ENCODE measurements at regions not wholly inside any gene's neighbourhood (a gene's known extent, or its start where the extent isn't known, plus 50 kb on each side); places are given as distances from the start of the nearest gene placed in this dataset.

DNA sequence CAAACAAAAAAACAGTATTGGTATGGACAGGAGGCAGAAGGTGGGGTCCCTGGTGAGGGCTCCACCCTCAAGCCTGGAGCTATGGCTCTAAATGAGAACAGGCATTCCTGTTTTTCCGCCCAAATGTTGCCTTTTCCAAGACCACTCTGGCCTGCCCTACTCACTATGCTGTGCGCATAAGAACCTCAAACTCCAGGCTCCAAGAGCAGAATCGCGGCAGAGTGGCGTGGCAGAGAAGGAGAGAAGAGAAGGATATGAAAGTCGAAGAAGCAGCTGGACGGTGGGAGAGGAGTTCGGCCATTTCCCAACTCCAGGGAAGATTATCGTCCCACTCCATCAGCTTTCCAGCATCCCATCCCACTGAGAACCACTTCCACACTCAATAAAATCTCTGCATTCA, 207.8 kb downstream of the FAT4 start:
- TF ChIP-seq, protein P1, sequence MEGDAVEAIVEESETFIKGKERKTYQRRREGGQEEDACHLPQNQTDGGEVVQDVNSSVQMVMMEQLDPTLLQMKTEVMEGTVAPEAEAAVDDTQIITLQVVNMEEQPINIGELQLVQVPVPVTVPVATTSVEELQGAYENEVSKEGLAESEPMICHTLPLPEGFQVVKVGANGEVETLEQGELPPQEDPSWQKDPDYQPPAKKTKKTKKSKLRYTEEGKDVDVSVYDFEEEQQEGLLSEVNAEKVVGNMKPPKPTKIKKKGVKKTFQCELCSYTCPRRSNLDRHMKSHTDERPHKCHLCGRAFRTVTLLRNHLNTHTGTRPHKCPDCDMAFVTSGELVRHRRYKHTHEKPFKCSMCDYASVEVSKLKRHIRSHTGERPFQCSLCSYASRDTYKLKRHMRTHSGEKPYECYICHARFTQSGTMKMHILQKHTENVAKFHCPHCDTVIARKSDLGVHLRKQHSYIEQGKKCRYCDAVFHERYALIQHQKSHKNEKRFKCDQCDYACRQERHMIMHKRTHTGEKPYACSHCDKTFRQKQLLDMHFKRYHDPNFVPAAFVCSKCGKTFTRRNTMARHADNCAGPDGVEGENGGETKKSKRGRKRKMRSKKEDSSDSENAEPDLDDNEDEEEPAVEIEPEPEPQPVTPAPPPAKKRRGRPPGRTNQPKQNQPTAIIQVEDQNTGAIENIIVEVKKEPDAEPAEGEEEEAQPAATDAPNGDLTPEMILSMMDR (IDR thresholded peaks at IDR 0.05; ENCODE audit: low read depth, low read length), result no peak
- no peak overlapping the region for H3K4me3 ChIP-seq (ENCODE audit: low read depth, low read length)
- H3K9me3 ChIP-seq (ENCODE audit: severe bottlenecking), result no peaks in the 10 kb centered on the region
- H3K27me3 ChIP-seq (ENCODE audit: insufficient read depth, low read depth, severe bottlenecking), result no peaks in the 10 kb centered on the region
- no peak overlapping the region for H3K27ac ChIP-seq
- no peaks in the 10 kb centered on the region for H3K36me3 ChIP-seq
- DNase-seq, result no peak

DNA sequence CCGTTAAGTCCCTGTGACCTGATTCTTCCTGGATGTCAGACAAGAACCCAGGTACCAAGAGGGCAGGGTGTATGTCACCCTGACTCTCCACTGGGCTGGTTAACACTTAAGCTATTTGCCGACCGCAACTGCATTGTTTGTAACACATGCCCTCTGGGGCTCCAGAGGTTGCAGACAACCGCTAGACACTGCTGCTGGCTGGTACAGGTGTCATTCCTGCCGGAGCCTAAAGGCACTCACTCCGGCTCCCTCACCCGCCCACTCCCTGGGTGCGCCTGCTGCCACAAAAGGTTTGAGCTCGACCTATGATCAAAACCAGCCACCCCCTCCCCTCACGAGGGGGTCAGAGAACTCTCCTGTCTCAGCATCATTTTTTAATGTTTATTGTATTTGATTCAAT, 208.2 kb downstream of the FAT4 start:
- H3K9me3 ChIP-seq (ENCODE audit: severe bottlenecking), result no peaks in the 10 kb centered on the region
- no peaks in the 10 kb centered on the region for H3K27me3 ChIP-seq (ENCODE audit: insufficient read depth, low read depth, severe bottlenecking)
- DNase-seq, result no peak
- H3K36me3 ChIP-seq, result no peaks in the 10 kb centered on the region
- TF ChIP-seq, protein P1 (IDR thresholded peaks at IDR 0.05; ENCODE audit: low read depth, low read length), result no peak
- no peak overlapping the region for H3K27ac ChIP-seq
- H3K4me3 ChIP-seq (ENCODE audit: low read depth, low read length), result no peak overlapping the region

DNA sequence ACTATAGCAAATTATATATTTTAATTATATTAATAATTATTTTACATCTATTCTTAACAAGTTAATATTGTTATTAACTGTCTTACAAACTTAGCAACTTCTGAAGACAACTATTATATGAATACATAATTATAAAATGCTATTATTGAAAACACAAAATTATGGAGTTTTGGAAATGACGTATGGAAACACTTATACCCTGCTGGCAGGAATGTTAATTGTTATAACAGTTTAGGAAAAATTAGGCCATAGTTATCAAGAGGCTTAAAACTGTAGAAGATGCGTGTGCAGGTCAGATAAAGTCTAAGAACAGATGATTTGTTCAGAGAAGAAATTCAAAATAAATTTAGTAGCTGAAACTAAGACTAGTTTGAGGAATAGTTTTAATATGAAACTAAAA, 211.7 kb downstream of the FAT4 start:
- Histone ChIP-seq H3K36me3 (no peaks in the 10 kb centered on the region), H3K9me3 (ENCODE audit: severe bottlenecking) (no peaks in the 10 kb centered on the region), H3K27me3 (ENCODE audit: insufficient read depth, low read depth, severe bottlenecking) (no peaks in the 10 kb centered on the region), H3K4me3 (ENCODE audit: low read depth, low read length) (no peak overlapping the region), H3K27ac (no peak overlapping the region)
- TF ChIP-seq, protein P1 (IDR thresholded peaks at IDR 0.05; ENCODE audit: low read depth, low read length), result no peak
- DNase-seq, result no peak

DNA sequence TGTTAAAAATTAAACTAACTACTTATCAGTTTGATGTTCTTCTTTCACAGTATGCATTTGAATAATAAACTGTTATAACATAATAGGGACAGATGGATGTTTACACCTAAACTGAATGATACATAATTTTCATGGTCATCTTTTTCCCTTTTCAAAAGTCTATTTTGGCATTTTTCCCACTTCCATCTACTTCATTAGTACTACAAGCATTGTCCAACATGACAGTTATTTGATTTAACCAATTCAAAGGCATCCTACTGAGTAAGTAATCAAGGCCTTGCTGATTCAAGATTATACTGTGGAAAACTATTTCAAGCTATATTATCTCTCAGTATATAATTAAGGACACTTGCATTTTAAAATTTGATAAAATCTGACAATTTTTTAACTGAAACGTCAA, 212.9 kb downstream of the FAT4 start:
- Histone ChIP-seq H3K4me3 (ENCODE audit: low read depth, low read length) (no peak overlapping the region), H3K9me3 (ENCODE audit: severe bottlenecking) (no peaks in the 10 kb centered on the region), H3K27ac (no peak overlapping the region), H3K27me3 (ENCODE audit: insufficient read depth, low read depth, severe bottlenecking) (no peaks in the 10 kb centered on the region), H3K36me3 (no peaks in the 10 kb centered on the region)
- no peak for DNase-seq
- TF ChIP-seq, protein P1 (IDR thresholded peaks at IDR 0.05; ENCODE audit: low read depth, low read length), result no peak

DNA sequence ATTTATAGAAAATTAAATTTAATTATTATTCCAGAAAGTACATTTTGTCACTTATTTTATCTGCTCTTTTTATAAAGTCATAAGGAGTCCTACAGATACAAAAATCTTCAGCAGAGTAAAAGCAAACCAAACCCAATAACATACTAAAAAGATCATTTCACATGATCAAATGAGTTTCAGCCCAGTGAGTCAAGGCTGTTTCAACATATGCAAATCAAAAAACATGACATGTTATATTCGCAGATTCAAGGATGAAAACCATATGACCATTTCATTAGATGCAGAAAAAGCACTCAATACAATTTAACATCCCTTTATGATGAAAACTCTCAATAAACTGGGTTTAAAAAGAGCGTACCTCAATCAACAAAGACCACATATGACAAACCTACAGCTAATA, 214.3 kb downstream of the FAT4 start:
- TF ChIP-seq, protein P1 (IDR thresholded peaks at IDR 0.05; ENCODE audit: low read depth, low read length), result no peak
- no peak for DNase-seq
- Histone ChIP-seq H3K27ac (no peak overlapping the region), H3K27me3 (ENCODE audit: insufficient read depth, low read depth, severe bottlenecking) (no peaks in the 10 kb centered on the region), H3K36me3 (no peaks in the 10 kb centered on the region), H3K9me3 (ENCODE audit: severe bottlenecking) (no peaks in the 10 kb centered on the region), H3K4me3 (ENCODE audit: low read depth, low read length) (no peak overlapping the region)

DNA sequence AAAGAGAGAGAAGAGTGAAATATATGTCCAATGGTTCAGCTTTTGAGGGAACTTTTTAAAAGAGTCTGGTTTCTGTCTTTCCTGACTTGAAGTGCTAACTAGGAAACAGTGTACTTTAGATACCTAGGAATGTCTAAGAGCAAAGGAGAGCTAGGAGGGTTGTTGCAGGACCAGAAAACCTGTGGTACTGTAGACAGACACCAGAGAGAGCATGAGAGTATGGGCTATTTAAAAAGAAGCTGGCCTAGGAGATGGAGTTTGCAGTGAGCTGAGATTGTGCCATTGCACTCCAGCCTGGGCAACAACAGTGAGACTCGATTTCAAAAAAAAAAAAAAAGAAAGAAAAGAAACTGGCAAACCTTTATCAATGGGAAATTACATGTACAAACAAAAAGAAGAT, 223.9 kb downstream of the FAT4 start:
- DNase-seq, result no peak
- TF ChIP-seq, protein P1 (IDR thresholded peaks at IDR 0.05; ENCODE audit: low read depth, low read length), result no peak
- Histone ChIP-seq H3K9me3 (ENCODE audit: severe bottlenecking) (peaks cover 7% of the 10 kb centered on the region), H3K27ac (no peak overlapping the region), H3K27me3 (ENCODE audit: insufficient read depth, low read depth, severe bottlenecking) (no peaks in the 10 kb centered on the region), H3K36me3 (no peaks in the 10 kb centered on the region), H3K4me3 (ENCODE audit: low read depth, low read length) (no peak overlapping the region)
